ENCODE measurements at regions not wholly inside any gene's neighbourhood (a gene's known extent, or its start where the extent isn't known, plus 50 kb on each side); places are given as distances from the start of the nearest gene placed in this dataset.
"Not testable (repeated sequence)": the region's sequence is repeated elsewhere in the genome, so short reads cannot be mapped to it uniquely, and the experiment has no call there.

DNA sequence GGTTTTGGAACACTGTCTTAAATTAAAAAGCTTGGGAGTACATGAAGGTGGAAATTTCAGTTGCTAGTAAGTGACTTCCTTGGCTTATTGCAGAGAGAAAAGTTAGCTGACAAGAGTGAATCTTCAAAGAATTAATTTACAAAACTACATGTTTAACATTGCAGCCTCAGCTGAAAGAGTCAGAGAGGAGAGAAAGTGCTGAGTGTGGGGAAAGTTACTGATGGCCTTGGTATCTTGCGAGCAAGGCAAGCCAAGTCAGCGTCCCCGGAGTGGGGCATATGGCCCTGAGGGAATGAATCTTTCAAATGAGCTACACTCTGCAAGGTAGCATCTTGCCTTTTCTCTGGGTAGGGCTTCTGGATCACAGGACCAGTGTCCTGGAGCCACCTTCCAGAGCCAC lies 131.3 kb downstream of the LPIN1 start:
- DNase-seq: no peak

DNA sequence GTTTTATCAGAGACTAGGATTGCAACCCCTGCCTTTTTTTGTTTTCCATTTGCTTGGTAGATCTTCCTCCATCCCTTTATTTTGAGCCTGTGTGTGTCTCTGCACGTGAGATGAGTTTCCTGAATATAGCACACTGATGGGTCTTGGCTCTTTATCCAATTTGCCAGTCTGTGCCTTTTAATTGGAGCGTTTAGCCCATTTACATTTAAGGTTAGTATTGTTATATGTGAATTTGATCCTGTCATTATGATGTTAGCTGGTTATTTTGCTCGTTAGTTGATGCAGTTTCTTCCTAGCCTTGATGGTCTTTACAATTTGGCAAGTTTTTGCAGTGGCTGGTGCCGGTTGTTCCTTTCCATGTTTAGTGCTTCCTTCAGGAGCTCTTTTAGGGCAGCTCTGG lies 138.8 kb downstream of the LPIN1 start:
- DNase-seq: not testable (repeated sequence)

DNA sequence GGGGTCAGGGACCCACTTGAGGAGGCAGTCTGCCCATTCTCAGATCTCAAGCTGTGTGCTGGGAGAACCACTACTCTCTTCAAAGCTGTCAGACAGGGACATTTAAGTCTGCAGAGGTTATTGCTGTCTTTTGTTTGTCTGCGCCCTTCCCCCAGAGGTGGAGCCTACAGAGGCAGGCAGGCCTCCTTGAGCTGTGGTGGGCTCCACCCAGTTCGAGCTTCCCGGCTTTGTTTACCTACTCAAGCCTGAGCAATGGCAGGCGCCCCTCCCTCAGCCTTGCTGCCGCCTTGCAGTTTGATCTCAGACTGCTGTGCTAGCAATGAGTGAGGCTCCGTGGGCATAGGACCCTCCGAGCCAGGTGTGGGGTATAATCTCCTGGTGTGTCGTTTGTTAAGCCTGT lies 140.5 kb downstream of the LPIN1 start:
- peak in 1 of 2 experiments; percentile 2 for DNase-seq

DNA sequence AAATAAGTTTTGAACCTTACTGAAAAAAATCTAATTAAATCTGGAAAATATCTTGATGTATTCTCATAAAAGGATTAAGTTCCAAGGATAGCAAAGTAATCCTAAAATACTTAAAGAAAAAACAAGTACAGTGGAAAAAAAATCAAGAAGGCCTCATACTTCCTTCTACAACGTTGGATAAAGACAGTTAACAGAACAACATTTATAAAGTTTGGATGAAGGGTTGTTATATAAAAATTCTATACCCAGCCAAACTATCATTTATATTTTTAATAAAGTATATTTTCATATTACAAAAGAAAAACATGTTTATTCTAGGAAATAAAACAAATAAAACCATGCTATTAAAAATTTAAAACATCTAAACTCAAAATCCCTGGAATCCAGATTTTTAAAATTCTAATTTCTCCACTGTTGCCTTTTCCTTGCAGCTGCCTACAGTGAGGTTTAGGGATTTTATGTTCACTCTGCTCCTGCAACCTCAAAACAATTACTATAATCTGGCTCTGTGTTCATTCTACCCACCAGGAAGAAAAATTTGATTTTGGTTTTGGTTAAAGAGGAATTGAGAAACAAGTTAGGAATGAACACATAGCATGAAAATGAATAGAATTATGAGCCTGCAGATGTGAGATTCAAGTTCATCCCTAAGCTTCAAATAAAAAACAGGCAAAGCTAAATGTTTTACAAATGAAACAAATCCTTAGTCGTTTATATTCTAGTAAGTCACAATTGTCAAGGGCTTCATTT lies 142.8 kb downstream of the LPIN1 start:
- no peak for DNase-seq

DNA sequence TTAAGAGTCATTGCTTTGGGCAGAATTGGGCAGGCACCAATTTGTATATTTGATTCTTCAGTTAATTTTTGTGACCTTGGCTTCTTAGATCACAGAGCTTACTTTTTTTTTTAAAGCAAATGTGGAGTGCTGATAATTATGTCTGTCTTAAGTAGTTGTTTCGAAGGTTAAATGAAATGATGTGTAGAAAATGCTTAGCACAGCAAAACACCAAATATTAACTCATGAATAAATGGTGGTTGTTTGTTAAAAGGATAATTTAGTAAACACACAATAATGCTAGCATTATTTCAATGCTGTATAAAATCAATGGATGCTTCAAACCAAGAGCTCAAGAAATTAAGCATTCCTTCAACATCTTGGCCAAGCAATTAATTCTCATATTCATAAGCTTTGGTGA lies 143.4 kb downstream of the LPIN1 start:
- no peak for DNase-seq

DNA sequence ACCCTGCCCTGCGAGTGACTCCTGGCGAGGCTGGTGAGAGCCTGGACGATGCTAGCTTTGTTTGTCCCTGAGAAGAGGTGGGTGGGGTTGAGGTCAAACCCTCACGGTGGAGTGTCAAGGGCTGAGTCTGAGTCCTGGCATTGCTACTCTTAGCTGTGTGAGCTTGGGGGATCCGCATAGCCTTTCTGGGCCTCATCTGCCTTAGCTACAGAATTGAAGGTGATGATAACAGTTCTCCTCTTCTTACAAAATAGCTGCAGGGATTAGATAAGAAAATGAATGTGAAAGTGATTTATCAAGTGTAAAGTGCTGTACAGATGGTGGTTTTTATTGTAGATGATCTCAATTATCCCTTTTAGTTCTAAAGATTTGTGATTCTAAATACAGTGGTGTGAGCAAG lies 144.6 kb downstream of the LPIN1 start:
- no peak for DNase-seq

DNA sequence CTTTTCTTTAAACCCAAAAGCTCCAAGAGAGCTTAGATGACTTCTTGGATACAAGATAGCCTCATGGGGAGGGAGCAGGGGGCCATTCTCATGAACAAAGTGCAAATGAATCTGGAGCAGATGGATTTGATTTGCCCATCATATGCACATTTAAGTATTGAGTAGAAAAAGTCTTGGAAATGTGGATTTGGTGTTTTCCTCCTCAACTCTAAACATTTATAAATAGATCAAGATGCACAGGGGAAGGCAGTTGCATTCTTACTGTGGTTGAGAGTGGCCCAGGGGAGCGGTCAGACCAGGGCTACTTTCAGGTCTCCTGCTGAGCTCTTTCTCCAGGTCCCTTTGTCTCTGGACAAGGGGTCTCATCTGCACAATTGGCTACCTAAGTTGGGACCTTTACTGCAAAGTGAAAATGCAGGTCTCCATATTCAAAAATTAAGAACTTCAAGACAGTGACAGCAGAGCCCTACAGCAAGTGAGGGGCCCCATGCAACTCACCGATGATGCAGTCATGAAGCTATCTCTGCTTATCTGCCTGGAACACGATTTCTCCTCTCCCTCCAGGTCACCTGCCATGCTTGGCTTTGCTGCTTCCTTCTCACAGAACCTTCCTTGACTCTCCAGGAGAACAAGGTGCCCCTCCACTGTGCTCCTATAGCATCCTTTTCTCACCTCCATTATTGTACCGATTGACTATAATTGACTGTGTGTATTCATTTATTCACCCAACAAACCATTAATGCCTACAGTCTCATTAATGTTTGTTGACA lies 145.4 kb downstream of the LPIN1 start:
- no peak for DNase-seq

DNA sequence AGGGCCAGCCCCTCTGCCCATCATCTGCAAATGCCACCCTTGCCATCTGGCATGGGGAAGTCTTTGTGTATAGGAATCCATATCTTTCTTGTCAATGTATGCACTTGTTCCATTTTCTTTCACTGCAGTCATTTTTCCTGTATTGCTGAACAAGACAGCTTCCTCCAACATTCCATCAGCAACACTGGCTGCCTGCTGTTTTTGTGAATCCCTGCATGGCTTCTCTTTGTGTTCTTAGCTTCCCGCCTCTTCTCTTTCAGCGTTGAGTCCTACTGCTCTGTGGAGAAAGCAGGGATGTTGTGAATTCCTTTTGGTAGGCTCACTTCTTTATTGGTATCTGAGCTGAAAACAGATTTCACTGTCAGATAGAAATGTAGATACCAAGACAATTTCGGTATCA lies 150.0 kb downstream of the LPIN1 start:
- no peak for DNase-seq

DNA sequence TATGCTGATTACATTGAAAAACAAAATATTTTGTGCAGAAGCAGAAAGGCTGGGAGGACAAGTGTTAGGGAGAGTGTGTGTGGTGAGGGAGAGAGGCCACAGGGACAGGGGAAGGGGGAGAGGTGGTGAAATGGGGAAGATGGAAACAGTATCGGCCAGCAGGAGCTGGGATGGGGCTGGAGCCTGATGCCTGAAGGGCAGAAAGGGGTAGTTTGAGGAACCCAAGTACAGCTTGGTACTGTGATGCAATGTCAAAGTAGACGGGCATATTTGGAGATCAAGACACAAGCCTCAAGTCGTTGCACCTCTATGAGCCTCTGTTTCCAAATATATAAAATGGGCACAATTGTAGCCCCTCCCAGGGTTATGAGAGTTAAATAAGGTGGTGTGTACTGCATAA lies 152.1 kb downstream of the LPIN1 start:
- DNase-seq: no peak

DNA sequence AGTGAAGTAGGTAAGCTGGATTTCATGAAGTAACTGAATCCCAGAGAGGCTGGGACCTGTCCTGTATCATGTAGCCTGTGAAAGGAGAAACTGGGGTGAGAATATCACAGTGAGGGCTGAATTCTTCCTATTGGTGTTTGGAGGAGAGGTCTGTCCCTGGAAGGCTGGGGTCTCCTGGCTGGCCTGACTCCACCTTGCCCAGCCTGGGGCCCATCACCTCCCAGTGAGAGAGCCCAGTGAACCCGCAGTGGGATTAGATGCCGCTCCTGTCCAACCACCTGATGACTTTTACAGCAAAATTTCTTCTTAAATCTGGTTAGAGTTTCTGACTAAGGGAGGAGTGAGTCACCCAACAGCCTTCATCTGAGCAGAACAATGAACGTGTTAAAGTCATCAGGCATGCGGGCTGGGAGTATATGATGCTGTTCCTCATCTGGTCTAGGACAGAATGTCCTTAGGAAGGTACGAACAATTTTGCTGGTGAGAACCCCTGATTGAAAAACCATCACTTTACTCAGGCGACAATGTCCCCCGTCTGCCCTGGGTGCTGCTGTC lies 152.9 kb downstream of the LPIN1 start:
- no peak for DNase-seq

DNA sequence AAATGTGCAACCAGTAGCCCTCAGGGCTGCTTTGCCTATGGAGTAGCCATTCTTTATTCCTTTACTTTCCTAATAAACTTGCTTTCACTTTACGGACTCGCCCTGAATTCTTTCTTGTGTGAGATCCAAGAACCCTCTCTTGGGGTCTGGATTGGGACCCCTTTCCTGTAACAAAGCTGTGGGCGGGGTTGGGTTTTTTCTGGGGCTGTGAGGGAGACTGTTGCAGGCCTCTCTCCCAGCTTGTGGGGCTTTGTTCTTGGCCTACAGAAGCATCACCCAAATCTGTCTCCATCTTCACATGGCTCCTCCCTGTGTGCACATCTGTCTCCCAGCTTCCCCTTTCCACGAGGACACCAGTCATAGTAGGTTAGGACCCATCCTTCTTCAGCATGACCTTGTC lies 154.5 kb downstream of the LPIN1 start:
- DNase-seq: not testable (repeated sequence)

DNA sequence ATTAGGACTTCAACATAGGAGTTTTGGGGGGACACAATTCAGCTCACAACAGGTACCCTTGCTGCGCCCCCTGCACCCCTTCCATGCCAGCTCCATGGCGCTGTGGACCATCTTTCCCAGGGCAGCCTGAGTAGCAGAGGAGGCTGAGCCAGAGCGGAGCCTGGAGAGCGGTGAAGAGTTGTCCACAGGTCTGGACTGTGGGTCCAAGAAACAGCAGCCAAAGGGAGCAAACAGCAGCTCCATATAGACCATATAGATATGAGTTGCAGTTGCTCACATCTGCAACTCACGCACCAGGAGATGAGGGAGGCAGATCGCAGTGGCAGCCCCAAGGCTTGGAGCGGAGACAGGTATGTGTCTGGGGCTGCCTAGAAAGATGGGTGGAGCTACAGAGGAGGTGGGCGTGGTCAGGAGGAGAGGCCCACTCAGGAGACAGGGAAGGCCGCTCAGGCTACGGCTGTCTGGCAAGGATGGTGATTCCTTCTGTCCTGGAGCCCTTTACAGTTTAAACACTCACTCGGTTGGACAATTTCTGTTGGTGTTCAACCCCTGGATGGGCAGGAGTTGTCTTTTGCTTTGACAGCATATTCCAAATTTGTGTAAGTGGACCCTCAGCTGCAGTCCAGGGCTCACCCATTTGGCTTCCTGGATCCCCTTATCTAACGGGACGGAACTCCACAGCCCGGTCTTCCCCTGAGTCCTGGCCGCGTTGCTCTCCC lies 155.1 kb downstream of the LPIN1 start:
- no peak for DNase-seq

DNA sequence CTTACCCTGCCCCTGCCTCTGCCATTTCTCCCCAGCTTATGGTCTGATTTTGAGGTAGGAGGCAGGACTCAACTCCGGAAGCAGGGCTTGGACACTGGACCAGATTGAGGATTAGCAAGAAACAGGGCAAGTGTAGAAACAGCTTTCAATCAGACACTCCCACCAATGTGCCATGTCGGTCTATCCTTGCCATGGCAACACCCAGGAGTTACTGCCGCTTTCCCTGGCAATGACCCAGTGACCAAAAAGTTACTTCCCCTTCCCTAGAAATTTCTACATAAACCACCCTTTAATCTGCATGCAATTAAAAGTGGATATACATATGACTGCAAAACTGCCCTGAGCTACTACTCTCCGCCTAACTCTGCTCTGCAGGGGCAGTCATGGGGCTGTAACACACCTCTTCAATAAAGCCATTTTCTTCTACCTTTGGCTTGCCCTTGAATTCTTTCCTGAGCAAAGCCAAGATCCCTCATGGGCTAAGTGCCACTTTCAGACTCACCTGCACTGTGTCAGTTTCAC lies 156.7 kb downstream of the LPIN1 start:
- DNase-seq: no peak

DNA sequence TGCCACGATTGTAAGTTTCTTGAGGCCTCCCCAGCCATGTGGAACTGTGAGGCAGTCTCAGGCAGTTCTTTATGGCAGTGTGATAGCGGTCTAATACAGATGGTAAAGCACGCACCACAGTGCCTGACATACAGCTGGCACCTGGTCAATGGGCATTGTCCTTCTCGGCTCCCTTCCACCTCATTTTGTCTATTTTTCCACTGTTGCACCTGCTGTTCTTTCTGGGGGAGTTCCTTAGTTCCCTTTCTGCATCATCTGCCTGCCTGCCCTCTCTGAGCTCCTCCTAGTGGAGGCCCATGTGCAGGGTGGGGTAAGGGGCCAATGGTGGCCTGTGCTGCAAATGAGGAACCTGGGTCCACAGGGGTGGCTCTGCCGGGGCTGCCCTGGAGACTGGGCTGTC lies 157.6 kb downstream of the LPIN1 start:
- DNase-seq: no peak

DNA sequence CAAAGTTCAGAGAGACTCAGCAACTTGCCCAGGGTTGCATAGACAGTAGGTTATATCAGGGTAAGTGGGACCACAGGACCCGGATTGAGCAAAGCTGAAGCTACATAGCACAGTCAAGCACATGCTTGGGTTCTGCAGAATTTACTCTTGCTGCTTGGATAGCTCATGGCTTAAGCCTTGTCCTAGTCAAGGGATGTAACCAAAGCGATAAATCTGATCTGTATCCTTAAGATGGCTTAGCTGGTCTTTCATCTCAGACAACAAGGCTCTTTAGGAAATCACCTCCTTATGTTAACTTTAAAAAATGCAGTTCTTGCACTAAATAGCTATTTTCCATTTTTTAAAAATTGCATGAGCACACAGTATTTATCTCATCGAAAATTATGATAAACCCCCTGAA lies 158.5 kb downstream of the LPIN1 start:
- no peak for DNase-seq

DNA sequence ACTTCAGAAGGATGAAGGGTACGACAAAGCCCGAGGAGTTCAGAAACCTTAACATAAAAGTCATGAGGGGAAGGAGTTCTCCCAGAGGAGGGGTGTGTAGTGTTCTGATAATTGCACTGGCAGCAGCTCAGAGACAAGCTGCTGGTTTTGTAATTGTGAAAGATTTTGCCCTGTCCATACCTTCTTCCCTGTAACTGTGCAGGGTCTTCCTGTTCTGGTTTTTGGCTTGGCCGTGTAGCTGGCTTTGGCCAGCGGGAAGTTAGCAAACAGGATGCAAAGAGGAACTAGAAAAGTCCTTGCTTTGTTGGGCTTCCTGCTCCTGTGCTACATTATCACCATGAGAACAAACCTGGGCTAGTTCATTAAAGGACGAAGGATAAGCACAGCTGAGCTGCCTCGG lies 160.8 kb downstream of the LPIN1 start:
- DNase-seq: no peak

DNA sequence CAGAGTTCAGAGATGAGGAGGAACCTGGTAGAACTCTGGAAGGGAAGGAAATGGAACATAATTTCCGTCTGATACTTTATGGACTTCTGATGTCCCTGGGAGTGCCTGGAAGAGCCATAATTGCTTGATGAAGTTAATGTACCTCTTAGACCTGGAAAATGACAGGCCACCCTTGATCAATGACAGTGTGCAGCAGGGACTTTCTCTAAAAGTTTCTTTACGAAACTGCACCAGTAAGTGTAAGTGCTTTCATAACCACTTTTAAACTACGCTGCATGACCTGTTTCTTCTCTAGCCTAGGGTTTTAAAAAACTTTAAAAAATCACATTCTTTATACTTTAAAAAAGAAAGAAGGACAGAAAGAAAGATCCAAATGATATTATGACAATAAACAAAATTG lies 164.5 kb downstream of the LPIN1 start:
- DNase-seq: no peak

DNA sequence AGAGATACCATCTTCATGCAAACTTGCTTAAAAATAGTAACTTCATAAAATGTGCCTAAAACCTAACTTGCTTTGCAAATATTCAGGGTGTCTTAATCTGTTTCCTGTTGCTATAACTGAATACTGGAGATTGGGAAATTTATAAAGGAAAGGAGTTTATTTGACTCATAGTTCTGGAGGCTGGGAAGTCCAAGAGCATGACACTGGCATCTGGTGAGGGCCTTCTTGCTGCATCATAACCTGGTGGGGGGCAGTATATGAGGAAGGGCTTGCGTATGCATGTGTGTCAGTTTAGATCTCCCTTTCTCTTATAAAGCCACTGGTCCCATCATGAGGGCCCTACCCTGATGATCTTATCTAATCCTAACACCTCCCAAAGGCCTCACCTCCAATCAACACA lies 166.5 kb downstream of the LPIN1 start:
- no peak for DNase-seq

DNA sequence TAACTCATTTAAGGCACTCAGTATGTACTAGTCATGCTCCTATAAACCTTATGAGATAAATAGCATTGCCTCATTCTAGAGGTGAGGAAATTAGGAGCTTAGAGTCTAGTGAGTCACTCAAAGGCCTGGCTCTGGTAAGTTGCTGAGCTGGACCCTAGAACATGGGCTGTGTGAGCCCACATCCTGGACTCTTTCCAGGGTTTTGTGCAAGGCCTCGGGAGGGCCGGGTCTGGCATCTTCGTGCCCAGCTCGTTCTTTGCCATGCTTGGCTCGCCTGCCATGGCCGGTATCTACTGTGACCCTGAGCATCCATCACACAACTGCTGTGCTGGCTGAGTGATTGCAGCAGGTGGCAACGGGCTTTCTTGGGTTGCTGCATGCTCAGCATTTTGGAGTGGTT lies 168.0 kb downstream of the LPIN1 start:
- no peak for DNase-seq

DNA sequence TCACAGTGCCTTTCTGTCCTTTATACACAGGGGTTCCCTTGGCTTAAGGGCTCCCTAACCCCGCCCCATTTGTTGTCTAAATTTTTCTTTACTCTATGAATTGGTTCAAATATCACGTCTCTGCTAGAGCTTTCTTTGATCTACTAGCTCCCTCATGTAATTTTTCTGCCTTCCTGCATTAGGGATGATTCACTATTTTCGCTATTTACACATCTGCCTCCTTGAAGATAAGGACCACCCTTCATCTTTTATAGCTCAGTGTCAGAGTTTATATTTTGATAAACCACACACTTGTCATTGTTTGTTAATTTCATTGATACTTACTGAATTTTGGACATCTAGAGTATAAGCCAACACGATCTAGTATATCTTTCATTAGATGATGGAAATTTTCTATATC lies 169.2 kb downstream of the LPIN1 start:
- no peak for DNase-seq

DNA sequence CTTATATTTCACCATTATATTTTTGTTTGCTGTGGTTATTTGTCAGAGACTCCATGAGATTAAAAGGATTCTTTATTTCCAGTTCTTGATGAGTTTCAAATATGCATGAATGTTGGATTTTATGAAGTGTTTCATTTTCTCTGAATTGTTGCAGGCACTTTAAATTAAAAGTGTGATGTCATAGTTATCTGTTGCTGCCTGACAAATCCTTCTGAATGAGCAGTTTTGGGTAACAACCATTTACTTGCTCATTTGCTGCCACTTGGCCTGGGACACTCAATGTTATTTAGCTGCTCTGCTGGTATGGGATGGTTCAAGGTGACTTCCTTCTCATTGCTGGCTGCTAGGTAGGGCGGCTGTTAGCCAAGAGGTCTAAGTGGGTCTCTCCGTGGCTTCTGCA lies 173.5 kb downstream of the LPIN1 start:
- no peak for DNase-seq

DNA sequence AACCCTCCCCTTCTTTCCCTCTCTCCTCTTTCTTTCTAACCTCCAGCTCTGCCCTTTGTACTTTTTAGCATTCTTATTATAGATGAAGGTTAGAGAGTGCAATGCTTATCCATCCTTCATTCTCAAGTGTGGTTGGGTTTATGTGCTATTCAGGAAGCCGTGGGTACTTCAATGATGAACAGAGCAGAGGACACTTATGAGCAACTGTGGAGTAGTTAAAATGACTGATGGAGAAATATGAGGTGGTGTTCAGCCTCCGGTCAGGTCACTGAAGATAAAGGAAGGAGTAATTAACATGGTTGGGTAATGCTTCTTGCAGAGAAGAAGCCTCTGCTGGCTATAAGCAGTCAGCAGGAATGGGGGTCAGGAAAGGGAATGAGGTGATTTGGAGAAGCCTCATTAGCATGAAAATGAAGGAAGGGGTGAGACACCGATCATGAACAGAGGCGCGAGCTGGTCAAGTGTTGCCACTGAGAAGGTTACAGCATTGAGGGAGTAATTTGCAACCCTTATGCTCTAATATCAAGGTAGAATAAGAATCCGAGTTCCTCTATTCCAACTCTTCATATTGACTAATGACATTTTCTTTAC lies 174.7 kb downstream of the LPIN1 start:
- no peak for DNase-seq

DNA sequence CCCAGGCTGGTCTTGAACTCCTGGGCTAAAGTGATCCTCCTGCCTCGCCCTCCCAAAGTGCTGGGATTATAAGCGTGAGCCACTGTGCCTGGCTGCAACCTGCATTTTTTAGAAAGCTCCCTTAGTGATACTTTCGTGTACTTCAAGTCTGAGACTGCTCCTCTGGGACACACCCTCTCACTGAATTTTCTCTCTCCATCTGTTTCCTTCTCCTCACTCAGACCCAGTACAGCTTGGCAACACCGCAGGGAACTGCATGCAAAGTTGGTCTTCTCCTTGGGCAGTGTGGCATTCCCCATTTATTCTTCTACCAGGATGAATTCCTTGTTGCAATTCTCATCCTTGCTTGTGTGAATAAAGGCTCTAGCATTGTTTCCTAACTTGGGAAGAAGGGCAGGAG lies 175.9 kb downstream of the LPIN1 start:
- DNase-seq: no peak

Data from NCI-H526 (cell line).